GM19463 (cell line): ENCODE measurements at regions not wholly inside any gene's neighbourhood (a gene's known extent, or its start where the extent isn't known, plus 50 kb on each side); places are given as distances from the start of the nearest gene placed in this dataset.

ENCODE experiments used
- ATAC-seq: cut with Tn5 transposase; IDR thresholded peaks from one replicate; pipeline ENCODE4 v1.9.1; 2021; ENCODE audit warnings: mild to moderate bottlenecking, moderate library complexity; ENCODE audit not compliant: unreplicated experiment

- no peak for ATAC-seq
These were observed 314.3 kb upstream of the CLNK start for GRCh38 chr4:10998846-10999245.

DNA sequence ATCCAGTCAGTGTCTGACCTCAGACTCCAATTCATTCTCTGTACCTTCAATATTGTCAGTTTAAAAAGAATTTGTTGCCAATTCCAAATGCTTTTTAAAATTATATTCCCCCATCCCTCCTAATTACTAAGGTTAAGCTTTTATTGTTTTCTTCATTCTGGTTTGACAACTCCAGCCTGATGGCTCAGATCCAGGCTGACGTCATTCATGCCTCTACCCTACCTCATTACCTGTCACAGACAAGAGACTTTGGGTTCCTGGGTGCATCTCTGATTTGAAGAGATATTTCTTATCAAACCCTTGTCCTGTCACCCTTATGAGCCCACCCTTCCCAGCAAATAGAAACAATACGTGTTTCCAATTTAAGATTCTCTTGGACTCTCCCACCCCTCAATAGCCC lies 300.2 kb upstream of the CLNK start:
- ATAC-seq = no peak

- no peak for ATAC-seq
These were observed 299.5 kb upstream of the CLNK start for GRCh38 chr4:10983885-10984640.

GRCh38 chr4:10983268-10983667 lies 298.7 kb upstream of the CLNK start:
- peak; percentile 71 for ATAC-seq

- ATAC-seq = no peak
These were observed 297.7 kb upstream of the CLNK start for GRCh38 chr4:10982305-10982704.

- ATAC-seq = no peak
These were observed 297.0 kb upstream of the CLNK start for GRCh38 chr4:10981576-10981975.

GRCh38 chr4:10981096-10981495 lies 296.5 kb upstream of the CLNK start:
- no peak for ATAC-seq

DNA sequence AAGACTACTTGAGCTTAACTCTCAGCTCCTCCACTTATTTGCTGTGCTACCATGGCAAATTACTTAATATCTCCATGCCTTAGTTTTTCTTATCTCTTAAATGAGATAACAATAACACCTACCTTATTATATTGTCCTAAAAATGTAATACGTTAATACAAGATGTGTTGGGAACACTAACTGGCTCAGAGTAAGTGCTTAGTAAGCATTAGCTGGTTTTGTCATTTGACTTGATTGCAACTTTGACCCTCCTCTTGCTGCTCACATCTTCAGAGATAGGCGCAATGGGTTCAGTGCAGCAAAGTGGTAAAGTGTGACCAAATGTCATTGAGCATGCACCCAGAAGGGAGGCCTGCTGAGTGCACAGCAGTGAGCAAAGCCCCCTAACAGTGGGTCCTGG lies 294.5 kb upstream of the CLNK start:
- ATAC-seq = no peak

DNA sequence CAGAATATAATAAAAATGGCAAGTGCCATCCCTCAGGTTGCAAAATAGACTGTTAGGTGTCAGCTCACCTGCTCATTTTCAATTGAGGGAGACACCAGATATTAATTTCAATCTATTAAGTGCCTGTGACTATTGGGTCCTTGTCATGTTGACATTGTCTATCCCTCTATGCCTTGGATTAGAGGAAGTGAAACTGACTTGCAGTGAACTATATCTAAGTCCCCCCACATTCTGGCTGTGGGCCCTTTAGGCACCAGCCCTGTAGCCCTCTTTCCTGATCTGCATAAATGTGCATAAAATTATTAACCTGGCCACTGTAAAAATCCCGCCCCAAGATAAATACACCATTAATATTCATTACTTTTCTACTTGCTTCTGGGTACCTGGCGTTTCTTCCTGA lies 293.0 kb upstream of the CLNK start:
- peak; percentile 77 for ATAC-seq

- ATAC-seq = no peak
These were observed 289.8 kb upstream of the CLNK start for GRCh38 chr4:10974371-10974770.

- no peak for ATAC-seq
These were observed 289.1 kb upstream of the CLNK start for GRCh38 chr4:10973686-10974085.

DNA sequence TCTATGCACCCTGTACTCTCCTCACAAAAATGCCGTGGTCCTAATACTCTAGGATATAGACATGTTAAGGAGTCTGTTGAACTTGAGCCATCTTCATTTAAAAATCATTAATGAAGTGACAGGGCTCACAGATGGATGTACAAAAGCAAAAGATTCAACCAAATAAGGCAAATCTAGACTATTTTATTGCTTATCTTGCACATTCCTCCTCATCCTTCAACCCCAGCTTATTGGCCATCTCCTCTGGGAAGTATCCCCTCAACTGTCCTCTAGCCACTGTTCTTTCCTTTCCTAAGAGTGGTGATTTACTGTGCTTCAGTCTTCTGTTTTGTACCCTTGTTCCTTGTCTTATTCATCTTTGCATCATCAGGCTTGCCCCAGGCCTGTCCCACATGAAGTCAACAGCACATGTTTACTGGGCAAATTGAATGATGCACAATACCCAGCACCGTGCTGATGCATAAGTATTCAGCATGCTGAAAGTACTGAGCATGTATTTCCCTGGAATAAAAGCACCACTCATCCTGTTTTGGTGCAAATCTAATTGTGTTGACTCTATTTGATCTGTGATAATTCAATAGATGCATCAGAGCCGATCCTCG lies 287.3 kb upstream of the CLNK start:
- no peak for ATAC-seq

- ATAC-seq = no peak
These were observed 280.6 kb upstream of the CLNK start for GRCh38 chr4:10965196-10965595.

DNA sequence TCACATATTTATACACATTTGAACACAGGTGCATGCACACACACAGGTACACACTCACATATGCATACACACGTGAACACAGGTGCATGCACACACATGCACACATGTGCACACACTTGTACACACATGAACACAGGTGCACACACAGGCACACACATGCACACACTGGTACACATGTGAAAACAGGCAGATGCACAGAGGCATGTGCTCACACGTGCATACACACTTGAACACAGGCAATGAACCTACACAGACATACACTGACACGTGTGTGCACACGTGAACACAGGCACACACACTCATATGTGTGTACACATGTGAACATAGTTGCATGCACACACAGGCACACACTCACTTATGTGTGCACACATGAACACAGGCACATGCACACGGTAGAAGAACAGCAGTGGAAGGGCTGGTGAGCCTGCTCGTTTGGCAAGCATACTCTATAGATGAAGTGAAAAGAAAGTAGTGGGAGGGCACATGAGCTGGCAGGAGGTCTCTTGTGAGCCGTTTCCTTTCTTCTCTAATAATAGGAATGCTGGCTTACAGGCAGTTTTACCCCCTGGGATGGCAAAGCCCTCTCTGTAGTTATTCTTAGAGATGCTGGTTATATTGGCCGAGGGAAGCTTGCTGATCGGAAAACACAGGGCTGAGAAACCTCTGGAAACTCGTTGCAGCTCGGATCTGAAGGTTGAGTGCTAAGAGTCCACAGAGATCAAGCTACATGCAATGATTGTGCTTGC lies 279.6 kb upstream of the CLNK start:
- ATAC-seq = no peak

GRCh38 chr4:10963241-10963640 lies 278.7 kb upstream of the CLNK start:
- ATAC-seq = no peak

DNA sequence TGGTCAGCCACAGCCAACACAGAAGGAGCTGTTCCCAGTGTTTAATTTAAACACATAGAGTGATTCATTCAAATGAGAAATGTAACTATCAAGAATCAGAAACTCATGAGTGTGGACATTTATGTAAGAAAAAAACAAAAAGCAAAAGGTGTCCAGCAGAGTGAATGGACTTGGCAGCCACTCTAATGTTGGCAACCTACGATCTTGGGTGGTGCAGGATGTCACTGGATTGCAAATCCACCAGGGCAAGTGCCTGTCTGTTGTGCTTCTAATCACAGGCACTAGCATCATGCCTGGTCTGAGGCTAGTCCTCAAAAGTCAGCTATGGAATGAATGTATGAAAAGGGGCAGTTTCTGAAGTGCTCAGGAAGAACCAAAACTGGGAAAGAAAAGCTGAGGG lies 277.7 kb upstream of the CLNK start:
- ATAC-seq = no peak

- ATAC-seq = peak; percentile 75
These were observed 275.8 kb upstream of the CLNK start for GRCh38 chr4:10960389-10960788.

DNA sequence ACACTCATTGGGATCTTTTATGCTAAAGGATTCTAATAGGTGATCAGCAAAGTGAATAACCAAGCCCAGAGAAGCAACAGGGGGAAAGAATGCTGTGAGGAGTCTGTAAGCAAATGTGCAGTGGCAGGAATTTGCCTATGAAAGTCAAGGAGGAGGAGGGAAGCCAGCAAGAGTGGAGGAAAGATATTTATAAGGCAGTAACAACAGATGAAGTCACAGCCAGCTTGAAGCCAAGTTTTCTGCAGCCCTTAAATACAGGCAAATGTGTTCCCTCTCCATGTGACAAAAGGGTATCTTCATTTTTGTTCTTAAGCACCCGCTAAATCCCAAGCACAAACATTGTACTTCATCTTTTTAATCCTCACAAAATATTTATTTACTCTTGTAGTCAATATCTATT lies 275.0 kb upstream of the CLNK start:
- no peak for ATAC-seq

DNA sequence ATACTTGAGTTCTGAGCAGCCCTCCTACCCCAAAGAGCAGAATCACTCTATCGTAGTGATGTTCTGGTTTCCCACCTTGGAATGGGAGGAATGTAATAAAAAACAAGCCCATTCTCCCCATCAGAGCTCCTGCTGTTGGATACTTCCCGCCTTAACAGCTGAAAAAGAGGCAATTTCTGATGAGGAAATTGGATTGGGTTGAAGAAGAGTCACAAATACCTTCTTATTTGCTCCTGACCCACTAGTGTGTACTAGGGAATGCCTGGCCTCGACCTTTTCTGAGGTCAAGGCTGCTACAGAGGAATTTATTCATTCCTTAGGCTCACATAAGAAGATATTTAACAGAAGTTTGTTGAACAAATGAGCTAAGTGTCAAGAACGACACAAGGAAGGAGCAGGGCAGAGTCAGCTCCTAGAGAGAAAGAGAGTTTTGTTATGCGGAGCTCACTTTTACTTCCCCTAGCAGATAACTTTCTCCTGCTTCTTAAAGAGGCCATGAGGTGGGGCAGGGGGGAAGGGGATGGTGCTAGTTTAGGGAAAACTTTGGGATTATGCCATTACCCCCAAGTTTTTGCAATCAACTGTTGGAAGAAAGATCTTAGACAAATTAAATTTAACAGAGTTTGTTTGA lies 273.8 kb upstream of the CLNK start:
- ATAC-seq = no peak

DNA sequence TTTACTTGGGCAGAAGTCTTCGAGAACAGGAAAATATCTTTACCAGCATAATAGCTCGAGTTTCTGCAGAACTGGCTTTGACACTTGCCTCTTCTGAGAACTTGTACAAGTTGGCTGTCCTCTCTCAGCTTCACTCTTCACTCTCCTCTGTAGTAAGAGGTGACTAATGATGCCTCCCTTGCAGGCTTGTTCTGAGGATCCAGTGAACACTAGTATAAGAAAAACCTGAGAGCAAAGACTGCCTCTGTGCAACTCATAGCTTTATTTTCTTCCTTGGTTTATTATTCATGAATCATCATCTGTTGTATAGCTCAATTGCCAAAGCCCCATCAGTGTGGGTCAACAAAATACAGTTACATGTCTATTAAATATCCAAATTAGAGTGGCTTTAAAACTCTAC lies 266.7 kb upstream of the CLNK start:
- no peak for ATAC-seq

DNA sequence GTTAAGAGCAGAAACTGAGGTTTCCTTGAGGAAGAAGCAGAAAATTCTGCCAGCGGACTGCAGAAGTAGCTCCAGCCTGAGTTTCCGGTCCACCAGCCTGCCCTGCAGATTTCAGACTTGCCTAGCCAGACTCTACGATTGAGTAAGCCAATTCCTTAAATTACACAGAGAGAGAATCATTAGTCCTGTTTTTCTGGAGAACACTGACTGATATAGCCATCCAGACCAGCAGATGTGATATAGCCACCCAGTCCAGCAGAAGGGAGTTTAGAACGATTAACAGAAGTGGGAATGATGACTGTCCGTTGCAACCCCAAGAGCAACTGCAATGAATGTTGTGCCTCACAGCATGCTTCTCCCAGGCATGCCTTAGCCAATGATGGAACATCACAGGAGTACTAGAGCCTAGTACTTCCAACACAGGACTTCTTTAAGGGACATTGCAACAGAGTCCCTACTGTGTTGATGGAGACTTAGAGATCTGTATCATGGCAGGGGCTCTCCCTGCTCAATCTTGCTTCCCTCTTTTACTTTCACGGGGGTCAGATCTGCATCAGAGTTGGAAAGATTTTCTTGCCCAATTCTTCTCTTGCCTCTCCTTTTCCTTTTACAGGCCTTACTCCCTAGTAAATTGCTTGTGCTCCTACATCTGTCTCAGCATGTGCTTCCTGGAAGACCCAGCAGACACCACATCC lies 264.6 kb upstream of the CLNK start:
- no peak for ATAC-seq
